ENCODE measurements at regions not wholly inside any gene's neighbourhood (a gene's known extent, or its start where the extent isn't known, plus 50 kb on each side); places are given as distances from the start of the nearest gene placed in this dataset.
"Not testable (repeated sequence)": the region's sequence is repeated elsewhere in the genome, so short reads cannot be mapped to it uniquely, and the experiment has no call there.

- H2AFZ ChIP-seq (ENCODE audit: control insufficient read depth, low read depth, low read length); H3K27ac ChIP-seq (ENCODE audit: control insufficient read depth, insufficient read depth); H3K4me3 ChIP-seq; H3K36me3 ChIP-seq (ENCODE audit: control insufficient read depth in 2 of 2, insufficient read depth in 2 of 2, low read length in 1 of 2); H3K4me2 ChIP-seq (ENCODE audit: control insufficient read depth, insufficient read depth); FAIRE-seq; H3K4me1 ChIP-seq (ENCODE audit: control insufficient read depth, insufficient read depth, low read length); SMC1A ChIA-PET (ENCODE audit: uncharacterized antibody, unreplicated experiment); CTCF ChIA-PET; BruUV-seq (replicated peaks); intact Hi-C loops (cut with micrococcal nuclease; ENCODE audit: unreplicated experiment); H4K20me1 ChIP-seq (ENCODE audit: control insufficient read depth, insufficient read depth); H3K79me2 ChIP-seq (ENCODE audit: control insufficient read depth, insufficient read depth, low read length); RAD21 ChIA-PET (ENCODE audit: unreplicated experiment); in situ Hi-C loops (cut with MboI); H3K9me3 ChIP-seq (replicated peaks; ENCODE audit: control insufficient read depth, insufficient read depth, low read length); DNase-seq (ENCODE audit: low read depth, low spot score); ATAC-seq; H3K27me3 ChIP-seq (replicated peaks in 1 of 2; ENCODE audit: control insufficient read depth in 2 of 2, insufficient read depth in 2 of 2, low read length in 1 of 2); H3K9ac ChIP-seq (ENCODE audit: control insufficient read depth, insufficient read depth, low read length): not testable (repeated sequence)
- POLR2A ChIA-PET = interaction anchor here (0.6 kb wide), 1 partner anchor 702 kb away, joined by 6 read pairs; no protein-coding TSS in a partner anchor
- 91% methylated on average over 2 of the region's 2 CpGs for WGBS (ENCODE audit: insufficient coverage, insufficient replicate concordance, low lambda C conversion rate, missing lambda C conversion rate)
These were observed 89.9 kb upstream of the ZNF608 start for GRCh38 chr5:124836314-124836713.

GRCh38 chr5:124839371-124839998 lies 93.0 kb upstream of the ZNF608 start:
- Histone ChIP-seq H3K79me2 (ENCODE audit: control insufficient read depth, insufficient read depth, low read length) (no peaks in the 10 kb centered on the region), H3K27ac (ENCODE audit: control insufficient read depth, insufficient read depth) (no peak overlapping the region), H3K4me1 (ENCODE audit: control insufficient read depth, insufficient read depth, low read length) (no peaks in the 10 kb centered on the region), H3K9ac (ENCODE audit: control insufficient read depth, insufficient read depth, low read length) (no peak overlapping the region), H4K20me1 (ENCODE audit: control insufficient read depth, insufficient read depth) (no peaks in the 10 kb centered on the region), H2AFZ (ENCODE audit: control insufficient read depth, low read depth, low read length) (no peak overlapping the region), H3K9me3 (replicated peaks; ENCODE audit: control insufficient read depth, insufficient read depth, low read length) (no peaks in the 10 kb centered on the region), H3K27me3 (replicated peaks in 1 of 2; ENCODE audit: control insufficient read depth in 2 of 2, insufficient read depth in 2 of 2, low read length in 1 of 2) (no peaks in the 10 kb centered on the region), H3K4me2 (ENCODE audit: control insufficient read depth, insufficient read depth) (no peak overlapping the region), H3K4me3 (no peak overlapping the region), H3K36me3 (ENCODE audit: control insufficient read depth in 2 of 2, insufficient read depth in 2 of 2, low read length in 1 of 2) (no peaks in the 10 kb centered on the region)
- peak; percentile 54 for ATAC-seq
- FAIRE-seq = no peak
- intact Hi-C loops (cut with micrococcal nuclease; ENCODE audit: unreplicated experiment) = no loop called here
- in situ Hi-C loops (cut with MboI) = no loop called here
- no TSS peak for BruUV-seq (replicated peaks)
- ChIA-PET SMC1A (ENCODE audit: uncharacterized antibody, unreplicated experiment) (interaction anchor here (1.0 to 1.6 kb wide), 3 partner anchors 10 to 50 kb away, joined by 3 to 5 read pairs (median 4); no protein-coding TSS in a partner anchor), RAD21 (ENCODE audit: unreplicated experiment) (interaction anchor here (0.7 kb wide), 1 partner anchor 91 kb away, joined by 4 read pairs; no protein-coding TSS in a partner anchor), CTCF (interaction anchor here (2.1 kb wide), 1 partner anchor 9 kb away, joined by 7 read pairs; no protein-coding TSS in a partner anchor), POLR2A (interaction anchor here (0.6 kb wide), 1 partner anchor 85 kb away, joined by 3 read pairs; no protein-coding TSS in a partner anchor)
- DNase-seq (ENCODE audit: low read depth, low spot score) = no peak
- TF ChIP-seq EP300 (IDR thresholded peaks at IDR 0.05; ENCODE audit: borderline replicate concordance in 1 of 2, control insufficient read depth in 1 of 2, low read depth in 2 of 2, low read length in 2 of 2) (peak in 1 of 2 experiments; percentile 38; a peak in 2 of 4 replicates), ZNF207 (IDR thresholded peaks at IDR 0.05; ENCODE audit: borderline replicate concordance) (no peak), ATF7 (IDR thresholded peaks at IDR 0.05; ENCODE audit: low read depth) (peak; percentile 25; the same call in 1 of the 2 replicates), RAD51 (IDR thresholded peaks at IDR 0.05) (no peak), HDAC6 (IDR thresholded peaks at IDR 0.05; ENCODE audit: unreplicated experiment) (no peak), MTA2 (IDR thresholded peaks at IDR 0.05; ENCODE audit: low read depth) (peak; percentile 77; the same call in 1 of the 2 replicates)

Measured in GM12878 (cell line).